Activated B cell treated with CpG ODN at 0.5 μM for 24 hours (primary cell): ENCODE measurements at regions not wholly inside any gene's neighbourhood (a gene's known extent, or its start where the extent isn't known, plus 50 kb on each side); places are given as distances from the start of the nearest gene placed in this dataset.

Source experiments
- ATAC-seq: fragments of 200-7000 bp; cut with Tn5 transposase; one replicate; pipeline ENCODE4 v1.10.0; 2021; ENCODE audit warnings: low read depth, mild to moderate bottlenecking, moderate library complexity
- CTCF ChIA-PET: fragments of 350-600 bp; sonication (Branson Sonifier 250); formaldehyde crosslinking; loops from one replicate; lab custom pipeline; 2021; ENCODE audit warnings: antibody characterized with exemption; lab: Charles Lee
- POLR2A ChIA-PET: fragments of 350-600 bp; sonication (Branson Sonifier 250); formaldehyde crosslinking; loops from one replicate; lab custom pipeline; 2021; ENCODE audit warnings: antibody characterized with exemption; lab: Charles Lee
- DNase-seq: peaks from one replicate; pipeline ENCODE4 v3.0.0; 2022
- H3K27ac Mint-ChIP-seq: one replicate; pipeline ENCODE4 v1.8.0; 2020; ENCODE audit warnings: mixed read lengths
- H3K27me3 Mint-ChIP-seq: one replicate; pipeline ENCODE4 v1.8.0; 2021; ENCODE audit warnings: mixed read lengths
- H3K36me3 Mint-ChIP-seq: one replicate; pipeline ENCODE4 v1.8.0; 2021; ENCODE audit warnings: low read depth, mixed read lengths
- H3K4me1 Mint-ChIP-seq: one replicate; pipeline ENCODE4 v1.8.0; 2021; ENCODE audit warnings: mixed read lengths
- H3K4me3 Mint-ChIP-seq: one replicate; pipeline ENCODE4 v1.8.0; 2020; ENCODE audit warnings: mild to moderate bottlenecking, mixed read lengths
- H3K9me3 Mint-ChIP-seq: one replicate; pipeline ENCODE4 v1.8.0; 2020; ENCODE audit warnings: mixed read lengths
- intact Hi-C: fragments of 100-400 bp; cut with micrococcal nuclease; formaldehyde crosslinking; loops from one replicate; pipeline ENCODE4 v1.15.1; 2024
- TF ChIP-seq, protein P1 (sequence below): fragments of 200-600 bp; IDR thresholded peaks from one replicate; pipeline ENCODE4 v1.8.0; 2022; ENCODE audit warnings: antibody characterized with exemption, mild to moderate bottlenecking

DNA sequence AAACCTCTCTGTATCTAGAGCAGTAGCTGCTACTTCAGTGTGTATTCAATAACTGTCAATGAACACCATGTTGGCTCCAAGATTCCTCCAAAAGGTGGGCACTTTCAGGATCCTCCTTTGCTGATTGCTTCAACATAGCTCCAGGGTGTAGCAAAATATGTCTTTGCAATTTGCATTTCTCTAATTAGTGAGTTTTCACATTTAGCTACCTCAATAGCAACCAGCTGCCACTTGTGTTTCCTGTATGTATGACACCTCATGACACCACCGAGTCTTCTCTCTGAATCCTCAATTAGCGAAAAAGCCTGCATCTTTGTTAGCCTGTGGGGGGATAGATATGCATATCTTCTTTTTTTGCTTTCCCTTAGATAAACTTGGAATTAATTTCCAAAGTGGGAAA, 898.3 kb upstream of the FAT3 start:
- Mint-ChIP-seq H3K27ac (no peak overlapping the region), H3K4me3 (no peak overlapping the region), H3K36me3 (no peaks in the 10 kb centered on the region), H3K9me3 (no peaks in the 10 kb centered on the region), H3K27me3 (no peaks in the 10 kb centered on the region), H3K4me1 (no peaks in the 10 kb centered on the region)
- TF ChIP-seq, protein P1, sequence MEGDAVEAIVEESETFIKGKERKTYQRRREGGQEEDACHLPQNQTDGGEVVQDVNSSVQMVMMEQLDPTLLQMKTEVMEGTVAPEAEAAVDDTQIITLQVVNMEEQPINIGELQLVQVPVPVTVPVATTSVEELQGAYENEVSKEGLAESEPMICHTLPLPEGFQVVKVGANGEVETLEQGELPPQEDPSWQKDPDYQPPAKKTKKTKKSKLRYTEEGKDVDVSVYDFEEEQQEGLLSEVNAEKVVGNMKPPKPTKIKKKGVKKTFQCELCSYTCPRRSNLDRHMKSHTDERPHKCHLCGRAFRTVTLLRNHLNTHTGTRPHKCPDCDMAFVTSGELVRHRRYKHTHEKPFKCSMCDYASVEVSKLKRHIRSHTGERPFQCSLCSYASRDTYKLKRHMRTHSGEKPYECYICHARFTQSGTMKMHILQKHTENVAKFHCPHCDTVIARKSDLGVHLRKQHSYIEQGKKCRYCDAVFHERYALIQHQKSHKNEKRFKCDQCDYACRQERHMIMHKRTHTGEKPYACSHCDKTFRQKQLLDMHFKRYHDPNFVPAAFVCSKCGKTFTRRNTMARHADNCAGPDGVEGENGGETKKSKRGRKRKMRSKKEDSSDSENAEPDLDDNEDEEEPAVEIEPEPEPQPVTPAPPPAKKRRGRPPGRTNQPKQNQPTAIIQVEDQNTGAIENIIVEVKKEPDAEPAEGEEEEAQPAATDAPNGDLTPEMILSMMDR, result no peak
- ChIA-PET POLR2A (no interaction called here), CTCF (no interaction called here)
- no peak for DNase-seq
- intact Hi-C loops, result no loop called here
- no peak for ATAC-seq

DNA sequence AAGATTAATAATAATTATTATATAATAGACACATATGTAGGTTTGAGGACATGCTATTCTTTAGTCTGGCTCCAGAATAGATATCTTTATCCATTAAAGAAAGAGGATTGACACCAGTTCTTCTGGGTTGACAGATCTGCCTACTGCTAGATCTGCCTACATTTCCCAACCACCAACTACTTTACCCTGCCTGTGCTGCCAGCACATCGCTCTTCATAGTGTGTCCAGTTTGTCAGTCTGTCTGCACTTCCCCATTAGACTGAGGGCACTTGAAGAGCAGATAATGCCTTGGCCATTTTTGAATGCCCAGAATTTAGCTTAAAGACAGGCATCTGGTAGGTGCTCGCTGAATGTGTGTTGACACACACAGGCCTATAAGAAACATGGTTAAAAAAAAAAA, 910.1 kb upstream of the FAT3 start:
- TF ChIP-seq, protein P1, result no peak
- intact Hi-C loops, result no loop called here
- Mint-ChIP-seq H3K4me3 (no peak overlapping the region), H3K4me1 (no peaks in the 10 kb centered on the region), H3K36me3 (no peaks in the 10 kb centered on the region), H3K27me3 (no peaks in the 10 kb centered on the region), H3K9me3 (peaks cover 6% of the 10 kb centered on the region), H3K27ac (no peak overlapping the region)
- ChIA-PET POLR2A (no interaction called here), CTCF (no interaction called here)
- ATAC-seq (no peak), DNase-seq (no peak)

DNA sequence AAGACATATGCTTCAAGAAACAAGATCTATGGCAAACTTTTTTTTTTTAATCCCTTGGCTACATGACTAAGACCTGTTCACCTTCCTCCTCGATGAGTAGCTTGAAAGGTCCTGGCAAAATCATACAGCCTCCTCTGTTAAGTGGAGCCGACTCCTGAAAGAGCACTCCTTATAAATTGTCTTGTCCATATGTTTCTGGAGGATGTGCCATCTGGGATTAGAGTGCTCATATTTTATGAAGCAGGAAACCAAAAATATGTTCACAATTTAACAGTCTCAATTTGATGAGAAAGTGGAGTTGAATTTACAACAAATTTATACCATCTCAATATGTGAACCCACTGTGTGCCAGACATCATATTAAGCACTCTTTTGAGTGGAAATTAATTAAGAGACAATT, 912.1 kb upstream of the FAT3 start:
- Mint-ChIP-seq H3K4me3 (no peak overlapping the region), H3K36me3 (no peaks in the 10 kb centered on the region), H3K9me3 (peaks cover 3% of the 10 kb centered on the region), H3K27ac (no peak overlapping the region), H3K27me3 (no peaks in the 10 kb centered on the region), H3K4me1 (no peaks in the 10 kb centered on the region)
- ChIA-PET POLR2A (no interaction called here), CTCF (no interaction called here)
- intact Hi-C loops, result no loop called here
- TF ChIP-seq, protein P1, result no peak
- DNase-seq (no peak), ATAC-seq (no peak)

DNA sequence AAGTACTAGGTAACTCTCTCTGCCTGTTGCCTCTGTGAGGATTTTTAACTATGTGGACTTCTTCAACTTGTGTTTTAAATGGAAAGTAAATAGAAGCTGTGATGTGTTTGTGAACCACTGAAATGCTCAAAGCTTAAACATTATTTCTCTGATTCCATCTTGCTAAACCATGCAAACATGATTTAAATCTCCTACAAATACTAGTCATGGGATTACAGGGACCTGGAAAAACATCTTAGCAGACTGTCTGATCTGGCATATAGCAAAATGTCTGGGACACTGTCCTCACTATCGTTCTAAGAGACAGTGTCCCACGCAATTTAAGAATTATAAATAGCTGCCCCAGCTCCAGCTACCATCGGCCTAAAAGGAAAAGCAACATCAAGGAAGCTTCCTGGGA, 914.5 kb upstream of the FAT3 start:
- Mint-ChIP-seq H3K4me1 (no peaks in the 10 kb centered on the region), H3K36me3 (no peaks in the 10 kb centered on the region), H3K27me3 (no peaks in the 10 kb centered on the region), H3K4me3 (no peak overlapping the region), H3K9me3 (peaks cover 3% of the 10 kb centered on the region), H3K27ac (no peak overlapping the region)
- TF ChIP-seq, protein P1, result no peak
- no peak for ATAC-seq
- DNase-seq, result no peak
- intact Hi-C loops, result no loop called here
- ChIA-PET CTCF (no interaction called here), POLR2A (interaction anchor here (0.7 kb wide), 1 partner anchor 977 kb away, joined by 6 read pairs; no protein-coding TSS in a partner anchor)

DNA sequence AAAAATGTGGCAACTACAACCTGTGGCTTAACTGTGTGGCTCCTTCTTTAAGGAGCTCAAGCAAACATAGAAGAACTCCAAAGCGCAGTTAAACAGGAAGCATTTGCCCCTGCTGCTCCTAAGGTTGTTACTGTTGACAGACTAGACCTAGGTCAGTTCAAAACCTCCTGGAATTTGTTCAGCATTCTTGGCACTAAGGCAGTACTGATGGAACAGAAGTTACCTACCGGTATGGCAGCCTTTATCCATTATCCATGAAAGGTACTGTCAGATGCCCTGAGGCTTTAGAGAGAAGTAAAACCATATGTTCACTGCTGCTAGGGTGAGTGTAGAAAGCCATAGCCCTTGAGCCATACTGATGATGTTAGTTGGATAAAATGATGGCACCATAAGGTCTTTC, 916.5 kb upstream of the FAT3 start:
- Mint-ChIP-seq H3K9me3 (peaks cover 3% of the 10 kb centered on the region), H3K36me3 (no peaks in the 10 kb centered on the region), H3K27me3 (no peaks in the 10 kb centered on the region), H3K4me3 (no peak overlapping the region), H3K4me1 (no peaks in the 10 kb centered on the region), H3K27ac (no peak overlapping the region)
- ChIA-PET POLR2A (no interaction called here), CTCF (no interaction called here)
- TF ChIP-seq, protein P1, result no peak
- intact Hi-C loops, result no loop called here
- ATAC-seq (no peak), DNase-seq (no peak)
